ENCODE measurements at regions not wholly inside any gene's neighbourhood (a gene's known extent, or its start where the extent isn't known, plus 50 kb on each side); places are given as distances from the start of the nearest gene placed in this dataset.

DNA sequence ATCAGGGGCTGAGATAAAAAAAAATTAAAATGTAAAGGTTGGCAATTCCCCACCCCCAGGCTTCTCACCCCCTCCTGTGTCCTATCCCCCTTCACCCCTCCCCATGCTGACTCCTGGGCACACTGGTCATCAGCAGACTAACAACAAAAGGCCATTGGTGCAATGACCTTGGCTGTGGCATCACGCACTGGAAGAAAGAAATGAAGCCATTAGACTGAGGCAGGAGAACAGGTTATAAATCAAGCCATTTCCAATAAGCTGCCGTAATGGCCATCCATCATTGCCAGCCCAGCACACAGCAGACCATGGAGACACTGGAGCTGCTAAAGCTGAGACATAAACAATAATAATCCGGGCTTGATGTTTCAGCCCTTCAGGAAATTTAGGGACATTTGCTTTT lies 342.4 kb upstream of the ETAA1 start:
- no peak for DNase-seq

DNA sequence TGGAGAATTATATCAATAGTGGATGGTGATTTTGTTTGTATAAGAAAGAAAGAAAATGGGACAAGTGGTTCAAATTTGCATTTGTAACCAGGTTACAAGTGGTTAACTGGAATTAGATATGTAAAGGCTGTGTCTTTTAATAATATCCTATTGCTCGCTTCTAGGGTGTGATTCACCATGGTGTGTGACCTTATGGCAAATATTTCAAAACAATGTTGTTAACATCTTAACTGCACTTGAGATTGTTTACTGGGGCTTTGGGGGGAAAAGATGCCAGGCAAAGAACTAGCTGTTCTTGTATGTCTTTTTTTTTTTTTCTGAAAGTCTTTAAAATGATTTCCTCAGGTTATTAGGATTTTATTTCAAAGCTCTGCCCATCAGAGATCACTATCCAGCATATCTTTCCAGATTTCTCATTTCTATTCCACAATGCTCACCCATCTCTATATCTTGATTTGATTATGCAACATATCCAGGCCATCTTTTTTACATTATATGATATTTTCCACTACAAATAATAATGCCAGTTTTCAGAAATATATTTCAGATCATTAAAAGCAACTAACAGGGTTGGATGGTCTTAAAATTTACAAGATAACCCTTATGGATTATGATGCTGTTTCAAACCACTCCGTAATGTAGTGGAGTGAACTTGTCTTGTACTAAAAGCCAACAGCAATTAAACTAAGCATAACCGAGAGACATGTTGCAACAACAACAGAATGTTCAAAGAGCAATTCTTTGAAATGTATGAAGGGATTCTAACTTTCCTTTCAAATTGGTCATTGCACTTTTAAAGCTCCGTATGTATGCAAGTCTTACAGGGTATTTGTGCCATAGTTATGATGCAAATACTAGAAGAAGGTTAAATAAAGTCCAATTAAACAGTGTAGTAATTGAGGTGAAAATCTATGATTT lies 341.5 kb upstream of the ETAA1 start:
- DNase-seq: no peak

DNA sequence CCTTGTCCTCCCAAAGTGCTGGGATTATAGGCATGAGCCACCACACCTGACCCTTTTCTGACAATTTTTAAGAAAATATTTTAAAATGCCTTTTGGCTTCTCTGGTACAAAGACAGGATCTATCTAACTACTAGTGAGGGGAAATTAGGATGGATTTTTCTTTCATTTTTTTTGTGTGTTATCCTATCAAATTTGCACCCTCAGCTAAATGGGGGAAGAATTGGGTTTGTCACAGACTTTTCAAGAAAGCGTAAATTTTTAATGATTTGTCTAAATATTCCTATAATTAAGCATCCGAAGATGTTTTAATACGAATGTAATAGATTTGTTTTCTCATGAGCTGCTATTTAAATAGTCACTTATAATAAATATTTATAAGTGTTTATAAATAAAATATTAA lies 340.0 kb upstream of the ETAA1 start:
- DNase-seq: no peak

DNA sequence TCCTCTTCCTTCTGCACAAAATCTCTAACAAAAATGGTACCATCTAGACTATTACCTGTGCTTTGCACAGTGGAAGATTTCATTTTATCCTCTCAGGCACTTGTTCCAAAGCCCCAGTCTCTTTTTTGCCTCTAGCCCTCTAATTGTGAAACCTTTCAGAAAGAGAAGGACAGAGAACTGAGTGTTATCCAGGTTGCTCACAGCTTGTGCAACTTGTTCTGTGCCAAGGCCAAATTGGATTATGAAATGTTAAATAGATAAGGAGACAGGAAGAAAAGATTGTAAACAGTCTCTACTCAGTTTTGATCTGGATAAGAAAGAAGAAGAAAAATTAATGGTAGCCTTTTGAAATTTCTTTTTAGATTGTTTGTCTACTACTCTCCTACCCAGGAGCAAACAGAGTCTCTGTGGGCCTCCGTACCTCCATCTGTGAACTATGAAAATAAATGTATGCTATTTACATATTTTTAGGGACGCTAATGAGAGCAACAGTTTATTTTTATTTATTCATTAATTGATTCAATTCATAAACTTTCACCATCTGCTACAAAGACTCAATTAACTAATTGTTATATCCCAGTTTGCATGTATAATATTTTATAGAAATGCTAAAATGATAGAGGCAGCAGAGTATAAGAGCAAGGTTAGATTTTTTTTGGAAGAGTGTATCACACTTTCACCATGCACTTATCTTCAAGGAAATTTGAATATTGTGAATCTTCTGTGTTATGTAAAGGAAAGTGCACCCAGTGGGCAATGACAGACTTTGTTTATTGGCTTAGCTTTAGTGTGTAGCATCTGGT lies 339.0 kb upstream of the ETAA1 start:
- no peak for DNase-seq

DNA sequence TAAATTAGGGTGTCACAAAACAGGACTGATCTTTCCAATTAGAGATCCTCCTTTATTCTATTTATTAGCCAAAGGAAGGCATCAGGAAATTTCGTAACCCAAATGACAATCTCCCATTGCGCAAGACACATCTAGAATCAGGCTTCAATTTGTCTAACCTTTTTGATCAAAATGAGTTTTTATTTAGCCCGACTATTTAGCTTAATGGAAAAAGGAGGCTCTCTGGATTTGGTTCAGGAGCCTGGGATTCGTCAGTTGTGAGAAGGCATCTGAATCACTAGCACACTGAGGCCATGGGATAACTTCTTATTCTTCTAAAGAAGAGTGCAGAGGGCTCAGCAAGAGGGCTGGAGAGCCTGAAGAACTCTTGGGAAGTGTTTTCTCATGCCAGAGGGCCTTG lies 332.1 kb upstream of the ETAA1 start:
- no peak for DNase-seq

DNA sequence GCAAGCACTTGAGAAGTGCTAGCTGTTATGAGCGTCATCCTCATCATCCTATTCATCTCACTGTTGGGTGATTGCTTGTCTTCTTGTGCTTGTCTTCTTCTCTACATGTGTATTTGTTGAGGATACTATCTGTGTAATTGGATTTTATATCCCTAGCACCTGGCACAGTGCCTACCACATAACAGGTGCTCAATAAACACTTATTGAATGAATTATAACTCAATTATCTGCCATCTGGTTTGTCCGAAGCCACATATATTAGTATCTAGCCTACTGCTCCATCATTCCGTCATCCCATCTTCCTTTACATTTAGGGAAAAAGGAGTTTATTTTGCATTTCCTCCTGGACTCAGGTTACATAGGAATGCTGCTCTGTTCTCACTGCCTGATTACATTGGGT lies 330.4 kb upstream of the ETAA1 start:
- no peak for DNase-seq

DNA sequence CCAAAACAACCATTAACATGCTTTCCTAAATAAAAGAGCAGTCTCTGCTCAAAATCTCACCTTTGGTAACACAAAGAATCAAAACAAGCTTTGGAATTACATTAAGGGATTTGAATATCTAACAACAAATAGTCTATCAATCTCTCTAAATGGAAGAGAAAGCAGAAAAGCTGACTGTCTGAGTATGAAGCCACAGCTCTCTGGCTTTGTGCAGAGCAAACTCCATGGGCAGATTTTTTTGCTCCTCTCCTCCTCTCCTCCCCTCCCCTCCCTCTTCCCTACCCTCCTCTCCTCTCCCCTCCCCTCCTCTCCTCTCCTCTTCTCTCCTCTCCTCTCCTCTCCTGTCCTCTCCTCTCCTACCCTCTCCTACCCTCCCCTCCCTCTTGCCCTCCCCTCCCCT lies 329.5 kb upstream of the ETAA1 start:
- no peak for DNase-seq

DNA sequence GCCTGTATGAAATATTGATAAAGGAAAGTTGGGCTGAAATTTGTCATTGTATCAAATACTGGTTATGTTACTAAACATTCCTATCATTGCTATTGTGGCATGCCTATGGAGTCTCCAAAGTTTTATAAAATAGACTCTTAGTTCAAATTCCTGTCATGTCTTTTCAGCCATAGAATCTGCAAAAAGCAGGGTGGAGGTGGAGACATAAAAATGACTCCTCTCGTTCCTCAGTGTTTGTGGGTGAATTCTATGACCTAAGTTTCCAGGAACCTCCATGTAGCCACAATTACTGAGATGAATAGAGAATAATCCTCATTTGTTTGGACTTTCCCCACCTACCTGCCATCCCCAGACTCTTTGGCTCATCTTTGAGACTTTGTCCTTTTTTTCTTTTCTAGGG lies 326.3 kb upstream of the ETAA1 start:
- DNase-seq: no peak

DNA sequence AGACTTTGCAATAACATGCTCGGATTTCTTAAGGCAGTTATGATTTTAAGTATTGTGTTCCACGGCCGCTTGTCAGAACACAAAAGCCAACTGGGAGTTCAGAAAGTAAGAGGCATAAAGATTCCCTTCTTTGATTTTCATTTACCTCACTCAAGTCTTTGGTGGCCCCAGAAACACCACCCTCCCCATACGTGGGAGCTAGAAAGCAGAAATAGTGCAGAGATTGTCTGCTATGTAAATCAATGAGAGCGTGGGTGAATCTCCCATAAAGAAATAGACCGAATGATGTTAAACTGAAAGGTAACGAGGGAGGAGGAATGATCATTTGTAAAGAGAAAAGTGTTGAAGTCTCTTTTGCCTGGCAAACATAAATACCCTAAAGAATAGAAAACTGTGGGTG lies 322.1 kb upstream of the ETAA1 start:
- DNase-seq: no peak

DNA sequence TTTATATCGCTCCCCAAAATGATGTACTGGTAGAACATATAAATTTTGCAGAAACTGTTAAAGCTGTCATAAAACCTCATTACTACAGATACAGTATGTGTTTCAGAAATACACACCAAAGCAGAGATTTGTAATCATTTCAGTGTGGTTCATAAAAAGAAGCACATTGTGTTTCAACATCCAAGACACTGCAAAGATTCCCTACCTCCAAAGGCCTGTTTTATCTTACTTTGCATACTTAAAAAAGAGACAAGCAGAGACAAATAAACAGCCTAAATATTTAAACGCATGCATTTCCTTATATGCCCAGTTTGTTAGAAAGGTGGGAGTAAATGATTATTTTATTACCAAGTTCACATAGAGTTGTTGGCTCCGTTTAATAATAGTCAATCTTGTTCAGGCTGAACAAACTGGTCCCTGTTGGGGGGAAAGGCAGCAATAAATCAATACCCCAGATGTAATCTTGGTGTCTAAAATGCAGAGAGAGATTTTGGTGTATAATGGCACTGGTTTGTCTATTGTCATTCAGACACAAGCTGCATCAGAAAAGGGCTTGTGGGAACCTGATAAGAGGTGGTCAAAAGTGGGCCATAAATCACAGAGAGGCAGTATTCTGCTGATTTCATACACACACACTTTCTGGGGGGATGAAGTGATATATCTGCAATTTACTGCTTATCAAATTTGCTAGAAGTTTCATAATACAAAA lies 321.4 kb upstream of the ETAA1 start:
- DNase-seq: no peak

DNA sequence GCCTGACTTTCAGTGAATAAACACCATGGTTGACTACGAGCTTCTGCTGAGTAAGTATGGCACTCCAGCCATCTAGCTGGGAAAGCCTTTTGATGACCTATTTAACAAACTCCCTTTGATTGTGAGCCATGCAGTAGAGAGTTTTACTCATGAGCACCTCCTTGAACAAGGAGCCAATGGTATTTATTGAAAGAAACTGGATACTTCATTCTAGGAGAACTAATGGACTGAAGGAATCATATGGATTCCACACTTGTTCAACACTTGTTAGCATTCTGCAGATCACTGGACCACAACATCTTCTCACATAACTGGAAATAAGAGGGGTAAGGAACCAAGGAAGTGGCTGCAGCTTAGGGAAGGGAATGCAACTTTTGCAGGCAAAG lies 320.9 kb upstream of the ETAA1 start:
- no peak for DNase-seq

DNA sequence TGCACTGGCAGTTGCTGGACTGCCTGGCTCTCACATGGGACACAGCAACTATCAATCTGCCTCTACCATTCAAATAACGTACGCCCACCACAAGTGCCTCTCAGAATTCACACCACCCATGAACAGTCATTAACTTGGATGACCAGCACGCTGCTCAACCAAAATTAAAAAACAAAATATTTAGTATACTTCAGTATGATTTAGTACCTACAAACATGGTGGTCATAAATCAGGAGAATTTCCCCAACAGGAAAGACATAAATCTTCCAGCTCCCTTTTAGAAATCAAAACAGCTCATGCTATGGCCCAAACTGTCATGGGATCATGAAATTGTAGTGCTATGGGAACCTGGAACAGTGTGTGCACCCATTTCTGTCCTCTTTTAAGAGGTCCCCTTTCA lies 317.4 kb upstream of the ETAA1 start:
- DNase-seq: no peak

DNA sequence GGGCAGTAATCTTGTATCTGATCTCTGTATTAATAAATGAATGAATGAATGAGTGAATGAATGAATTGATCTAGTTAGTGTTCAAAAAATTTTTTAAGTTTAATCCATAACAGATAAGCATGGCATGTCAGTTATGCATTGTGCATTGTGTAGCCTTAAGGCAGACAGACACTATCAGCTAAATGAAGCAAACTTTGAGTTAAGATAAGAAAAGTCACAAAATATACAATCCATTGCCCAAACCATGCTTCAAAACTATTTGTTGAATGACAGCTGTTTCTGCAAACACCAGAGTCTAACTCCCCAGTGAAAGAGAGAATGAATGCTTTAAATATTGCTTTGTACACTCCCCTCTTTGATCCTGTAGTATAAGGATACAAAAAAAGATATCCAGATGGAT lies 314.3 kb upstream of the ETAA1 start:
- DNase-seq: no peak

DNA sequence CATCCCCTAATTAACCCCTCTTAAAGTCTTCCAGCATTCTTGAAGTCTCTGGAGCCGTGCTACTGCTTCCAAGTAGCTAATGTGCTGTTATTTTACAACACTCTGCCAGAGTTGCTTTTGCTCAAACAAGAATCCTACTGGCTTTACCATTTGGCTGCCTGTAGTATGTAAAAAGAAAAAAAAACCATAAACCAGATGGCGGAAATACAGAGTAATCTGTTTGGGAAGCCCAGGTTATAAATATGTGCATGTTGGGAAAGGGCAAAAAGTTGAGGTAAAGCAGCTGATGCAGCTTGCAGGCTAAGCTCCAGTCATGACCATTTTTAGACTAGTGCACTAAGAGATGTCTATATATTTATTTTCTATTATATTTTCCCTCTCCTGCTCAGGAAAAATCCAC lies 313.2 kb upstream of the ETAA1 start:
- no peak for DNase-seq

DNA sequence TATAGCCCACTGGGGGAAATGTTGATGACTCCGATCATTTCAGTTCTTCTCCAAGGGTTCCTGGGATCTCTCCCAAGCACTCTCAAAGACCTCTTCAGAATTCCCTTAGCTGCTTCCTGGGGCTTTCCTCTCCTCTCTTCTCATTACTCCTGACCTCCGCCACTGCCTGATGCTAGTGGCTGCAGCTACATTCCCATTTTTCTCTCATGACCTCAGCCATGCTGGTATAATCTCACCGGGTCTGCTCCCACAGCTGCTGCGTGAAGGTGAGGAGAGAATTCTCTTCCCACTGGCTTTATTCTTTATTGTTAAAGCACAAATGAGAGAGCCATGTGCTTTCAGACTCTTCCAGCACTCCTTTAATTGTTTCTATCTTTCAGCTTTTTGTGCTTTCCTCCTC lies 312.0 kb upstream of the ETAA1 start:
- no peak for DNase-seq

DNA sequence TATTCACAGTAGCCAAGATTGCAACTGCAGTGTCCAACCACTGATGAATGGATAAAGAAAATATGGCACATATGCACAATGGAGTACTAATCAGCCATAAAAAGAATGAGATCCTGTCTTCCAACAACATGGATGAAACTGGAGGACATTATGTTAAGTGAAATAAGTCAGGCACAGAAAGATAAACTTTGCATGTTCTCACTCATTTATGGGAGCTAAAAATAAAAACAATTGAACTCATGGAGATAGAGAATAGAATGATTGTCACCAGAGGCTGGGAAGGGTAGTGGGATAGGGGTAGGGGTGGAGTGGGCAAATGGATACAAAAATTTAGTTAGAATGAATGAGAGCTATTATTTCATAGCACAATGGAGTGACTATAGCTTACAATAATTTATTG lies 305.5 kb upstream of the ETAA1 start:
- no peak for DNase-seq

DNA sequence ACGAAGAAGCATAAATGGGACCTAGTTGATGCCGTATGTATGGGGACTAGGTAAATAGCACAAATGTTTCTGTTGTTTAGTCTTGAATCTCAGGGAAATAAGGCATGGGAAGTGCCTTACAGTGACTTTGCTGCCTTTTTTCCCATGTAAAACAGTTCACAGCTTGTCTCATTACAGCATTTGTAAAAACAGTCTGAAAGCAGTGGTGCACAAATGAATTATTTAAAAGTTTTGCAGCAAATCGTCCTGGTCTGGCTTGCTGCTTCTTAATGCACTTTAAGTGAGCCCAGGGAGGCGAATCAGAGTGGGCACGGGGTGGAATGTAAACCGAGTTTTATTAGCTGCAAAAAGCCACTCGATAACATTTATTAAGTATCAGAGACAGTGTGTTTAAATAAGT lies 302.0 kb upstream of the ETAA1 start:
- no peak for DNase-seq

DNA sequence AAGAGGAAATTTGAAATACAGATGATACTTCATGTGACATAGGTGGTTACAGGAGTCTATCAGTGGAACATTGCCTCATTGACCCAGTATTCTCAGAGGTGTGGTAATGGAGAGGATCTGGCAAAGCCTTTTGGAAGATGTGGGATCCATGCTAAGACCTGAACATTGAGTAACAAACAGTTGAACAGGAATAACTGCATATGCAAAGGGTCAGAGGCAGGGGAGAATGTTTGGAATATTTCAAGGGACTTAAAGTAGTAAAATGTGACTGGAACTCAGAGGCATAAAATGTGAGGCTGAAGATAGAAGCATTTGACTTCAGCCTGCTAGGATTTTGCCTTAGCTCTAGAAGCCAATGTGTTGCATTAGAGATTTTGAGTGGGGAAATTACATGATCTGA lies 300.2 kb upstream of the ETAA1 start:
- no peak for DNase-seq

DNA sequence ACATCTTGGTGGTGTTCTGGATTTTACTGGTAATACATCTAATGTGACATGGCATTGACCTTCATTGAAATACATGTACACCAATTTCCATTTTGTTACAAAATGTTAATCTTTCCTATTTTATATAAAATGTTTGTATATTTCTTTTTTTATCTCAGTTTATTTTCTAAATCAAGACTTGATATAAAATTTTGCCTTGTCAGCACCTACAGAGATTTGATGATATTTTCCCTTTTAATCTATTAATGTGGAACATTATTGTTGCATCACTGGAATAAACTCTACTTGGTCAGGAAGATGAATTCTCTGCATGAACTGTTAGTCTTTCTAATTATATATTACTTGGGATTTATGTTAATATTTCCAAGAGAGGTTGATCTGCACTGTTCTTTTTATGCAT lies 294.0 kb upstream of the ETAA1 start:
- DNase-seq: no peak

DNA sequence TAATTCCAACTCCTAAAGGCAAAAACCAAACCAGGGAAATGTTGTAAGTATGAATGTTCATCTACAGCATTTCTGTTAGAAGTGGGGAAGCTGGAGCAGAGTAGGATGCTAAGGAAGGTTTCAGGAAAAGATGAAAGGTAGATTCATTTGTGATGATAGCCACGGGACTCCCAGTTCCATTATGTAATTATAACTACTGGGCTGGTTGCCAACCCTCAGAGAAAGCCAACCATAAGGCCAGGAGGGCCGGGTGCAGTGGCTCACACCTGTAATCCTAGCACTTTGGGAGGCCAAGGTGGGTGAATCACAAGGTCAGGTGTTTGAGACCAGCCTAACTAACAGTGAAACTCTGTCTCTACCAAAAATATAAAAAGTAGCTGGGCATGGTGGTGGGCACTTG lies 288.9 kb upstream of the ETAA1 start:
- DNase-seq: no peak

DNA sequence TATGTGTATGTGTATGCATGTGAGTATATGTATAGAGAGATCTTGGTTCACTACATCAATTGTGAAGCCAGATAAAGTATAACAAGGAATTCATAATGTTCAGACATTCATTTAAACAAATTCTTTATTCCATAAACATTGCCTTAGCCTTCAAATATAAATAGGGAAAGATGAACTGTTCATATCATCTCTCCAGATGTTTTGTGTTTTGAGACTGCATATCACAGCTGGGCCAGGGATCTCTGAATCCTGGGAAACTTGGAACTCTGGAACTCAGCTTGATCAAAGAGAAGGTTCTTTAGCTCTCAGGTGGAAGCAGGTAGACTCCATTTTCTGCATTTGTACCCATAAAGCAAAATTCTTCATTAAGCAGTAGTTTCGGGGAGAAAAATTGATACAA lies 272.6 kb upstream of the ETAA1 start:
- no peak for DNase-seq

DNA sequence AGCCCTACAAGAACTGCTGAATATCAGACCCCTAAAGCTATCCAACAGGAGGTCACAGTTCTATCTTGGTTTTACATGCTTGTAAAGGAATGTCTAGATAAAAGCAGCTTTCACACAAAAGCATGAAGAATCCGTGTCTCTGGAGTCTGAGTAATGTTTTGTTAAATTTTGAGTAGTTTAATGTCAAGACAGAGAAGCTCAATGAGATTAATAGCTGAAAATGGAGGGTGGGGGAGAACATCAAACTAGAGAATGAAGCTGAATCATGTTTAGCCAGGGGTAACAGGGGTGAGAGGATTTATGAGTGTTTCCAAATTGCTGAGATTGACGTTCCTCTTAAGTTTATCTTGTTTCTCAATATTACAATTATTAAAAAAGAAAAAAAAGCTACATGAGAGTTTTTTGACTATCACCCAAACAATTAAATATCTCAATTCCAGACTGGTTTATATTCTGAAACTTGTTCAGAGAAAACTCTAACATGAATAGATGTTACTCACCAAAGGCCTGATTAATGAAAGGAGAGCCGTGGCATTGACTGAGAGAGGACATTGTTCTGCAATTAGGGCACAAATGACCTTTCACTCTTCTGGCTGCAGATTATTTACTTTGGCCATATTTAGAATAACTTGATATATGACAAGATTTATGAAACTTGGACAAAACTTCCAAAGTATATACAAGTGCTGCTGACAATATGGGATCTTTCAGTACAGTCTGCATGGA lies 266.4 kb upstream of the ETAA1 start:
- DNase-seq: no peak

DNA sequence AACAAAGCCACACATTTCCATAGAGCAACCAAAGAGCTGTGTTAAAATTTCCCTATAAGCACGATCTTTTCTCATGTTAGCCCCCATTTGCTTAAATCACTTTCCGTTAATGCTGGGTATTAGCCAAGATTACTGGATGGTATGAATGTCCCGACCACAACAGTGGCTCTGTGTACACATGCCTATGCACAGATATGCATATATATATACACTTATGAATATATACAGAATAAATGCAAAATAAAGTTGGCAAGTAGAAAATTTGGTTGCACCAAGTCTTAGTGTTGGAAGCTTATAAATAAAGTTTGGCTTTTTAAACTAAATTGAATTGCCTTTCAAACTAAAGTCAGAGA lies 265.9 kb upstream of the ETAA1 start:
- no peak for DNase-seq

Measured in activated CD4-positive, alpha-beta T cell treated with anti-CD3 and anti-CD28 coated beads, Interleukin-2, Interleukin-6, amounts not matched to agents 100 ng/mL and 50 ng/mL, durations not matched to agents 16 hours and 8 hours (primary cell).